Caco-2 (cell line): ENCODE measurements at regions not wholly inside any gene's neighbourhood (a gene's known extent, or its start where the extent isn't known, plus 50 kb on each side); places are given as distances from the start of the nearest gene placed in this dataset.

Source experiments
- BruUV-seq: library from RNA; stranded (reverse); fragments of 400-500 nt; replicated peaks from 2 replicates; lab custom pipeline; 2021; lab: Mats Ljungman, UMichigan
- CTCF ChIA-PET: fragments of 300-600 bp; sonication (Branson Sonifier 250); formaldehyde crosslinking; loops from one replicate; lab custom pipeline; 2022; ENCODE audit warnings: antibody characterized with exemption; lab: Charles Lee
- POLR2A ChIA-PET: fragments of 300-600 bp; sonication (Branson Sonifier 250); formaldehyde crosslinking; loops from one replicate; lab custom pipeline; 2022; ENCODE audit warnings: antibody characterized with exemption; lab: Charles Lee
- DNase-seq, 2 experiments: peaks; one replicate each; pipeline versions ENCODE4 v3.0.0 to v3.0.0-alpha.2; 2020 to 2022
- H3K27me3 ChIP-seq: replicated peaks from 2 replicates; pipeline ENCODE4 v1.6.0; 2011; ENCODE audit warnings: low read length; ENCODE audit not compliant: control insufficient read depth, insufficient read depth
- H3K36me3 ChIP-seq: 2 replicates; pipeline ENCODE4 v1.5.1; 2011; ENCODE audit warnings: low read length; ENCODE audit not compliant: control insufficient read depth, insufficient read depth
- H3K4me1 ChIP-seq: fragments of 250-450 bp; sonication (Bioruptor Pico); 2 replicates; pipeline ENCODE4 v1.5.1; 2020; ENCODE audit warnings: mild to moderate bottlenecking
- H3K4me3 ChIP-seq: 2 replicates; pipeline ENCODE4 v1.5.1; 2011; ENCODE audit warnings: low read depth, mild to moderate bottlenecking, control low read depth, low read length
- H3K9me3 ChIP-seq: fragments of 250-450 bp; sonication (Bioruptor Pico); 2 replicates; pipeline ENCODE4 v1.5.1; 2020; ENCODE audit warnings: mild to moderate bottlenecking, moderate library complexity
- H3K27ac Mint-ChIP-seq: one replicate; pipeline ENCODE4 v1.8.0; 2022; ENCODE audit warnings: mixed read lengths; ENCODE audit not compliant: unreplicated experiment
- H3K27me3 Mint-ChIP-seq: one replicate; pipeline ENCODE4 v1.8.0; 2022; ENCODE audit warnings: mixed read lengths; ENCODE audit not compliant: insufficient read depth, unreplicated experiment
- H3K36me3 Mint-ChIP-seq: one replicate; pipeline ENCODE4 v1.8.0; 2022; ENCODE audit warnings: mild to moderate bottlenecking, mixed read lengths; ENCODE audit not compliant: insufficient read depth, unreplicated experiment
- H3K4me1 Mint-ChIP-seq: one replicate; pipeline ENCODE4 v1.8.0; 2022; ENCODE audit warnings: low read depth, mixed read lengths; ENCODE audit not compliant: unreplicated experiment
- H3K4me3 Mint-ChIP-seq: one replicate; pipeline ENCODE4 v1.8.0; 2022; ENCODE audit warnings: mild to moderate bottlenecking, moderate library complexity, mixed read lengths; ENCODE audit not compliant: unreplicated experiment
- H3K9me3 Mint-ChIP-seq: one replicate; pipeline ENCODE4 v1.8.0; 2022; ENCODE audit warnings: mixed read lengths; ENCODE audit not compliant: unreplicated experiment
- CTCF ChIP-seq, 2 experiments: fragments of 200-600 bp in 1 of 2; IDR thresholded peaks; 1 replicate in 1 of 2; 2 replicates in 1 of 2; pipeline versions ENCODE4 v1.5.1 to v1.8.0; 2011 to 2022; ENCODE audit warnings: antibody characterized with exemption in 1 of 2, control low read depth in 1 of 2, inconsistent platforms in 1 of 2, low read depth in 1 of 2, low read length in 1 of 2, mild to moderate bottlenecking in 1 of 2, moderate library complexity in 1 of 2; ENCODE audit not compliant: insufficient read depth in 1 of 2, severe bottlenecking in 1 of 2, unreplicated experiment in 1 of 2
- intact Hi-C: fragments of 100-400 bp; cut with micrococcal nuclease; formaldehyde crosslinking; loops from one replicate; pipeline ENCODE4 v1.10.0; 2022; ENCODE audit not compliant: unreplicated experiment

DNA sequence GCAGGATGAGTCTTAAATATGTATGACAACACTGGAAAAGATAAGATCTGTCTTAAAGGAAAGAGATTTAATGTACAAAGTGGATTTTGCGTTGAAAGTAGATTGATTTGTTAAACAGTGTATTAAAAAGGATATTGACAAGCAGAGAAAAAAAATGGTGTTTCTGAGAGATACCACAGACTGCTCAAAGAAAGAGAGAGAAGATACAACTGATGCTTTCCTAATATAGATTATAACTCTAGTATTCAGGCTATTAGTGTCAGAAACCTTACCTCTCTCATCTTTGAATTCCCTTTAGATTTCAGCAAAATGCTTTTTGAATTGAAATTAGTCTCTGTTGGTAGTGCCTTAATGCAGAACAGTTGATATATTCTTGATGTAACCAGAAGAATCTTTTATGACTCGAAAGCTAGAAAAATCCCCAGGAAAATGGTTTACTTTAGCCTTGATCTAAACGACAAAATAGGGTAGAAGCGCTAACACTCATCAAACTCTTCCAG is 550.7 kb downstream of the INHBA start:
- Mint-ChIP-seq H3K36me3 (peaks cover 5% of the 10 kb centered on the region), H3K4me3 (no peak overlapping the region), H3K9me3 (peaks cover 7% of the 10 kb centered on the region), H3K4me1 (peaks cover 6% of the 10 kb centered on the region), H3K27ac (no peak overlapping the region), H3K27me3 (no peaks in the 10 kb centered on the region)
- DNase-seq = no peak
- Histone ChIP-seq H3K4me1 (no peaks in the 10 kb centered on the region), H3K36me3 (no peaks in the 10 kb centered on the region), H3K27me3 (no peaks in the 10 kb centered on the region), H3K4me3 (no peak overlapping the region), H3K9me3 (no peaks in the 10 kb centered on the region)
- intact Hi-C loops = no loop called here
- POLR2A ChIA-PET = no interaction called here
- CTCF ChIA-PET = no interaction called here
- TF ChIP-seq CTCF (IDR thresholded peaks at IDR 0.05; ENCODE audit: insufficient read depth in 1 of 2, low read depth in 1 of 2, low read length in 1 of 2, severe bottlenecking in 1 of 2, unreplicated experiment in 1 of 2) = no peak
- no TSS peak for BruUV-seq

GRCh38 chr7:41149576-41149975 is 553.3 kb downstream of the INHBA start:
- H3K27me3 ChIP-seq = no peaks in the 10 kb centered on the region
- intact Hi-C loops = loop anchor here (2.0 kb wide), 1 partner anchor 19 kb away; no protein-coding TSS in a partner anchor
- no peaks in the 10 kb centered on the region for H3K9me3 ChIP-seq
- no peak for TF ChIP-seq CTCF (IDR thresholded peaks at IDR 0.05; ENCODE audit: insufficient read depth in 1 of 2, low read depth in 1 of 2, low read length in 1 of 2, severe bottlenecking in 1 of 2, unreplicated experiment in 1 of 2)
- Mint-ChIP-seq H3K4me3 (no peak overlapping the region), H3K36me3 (peaks cover 5% of the 10 kb centered on the region), H3K27ac (no peak overlapping the region), H3K27me3 (no peaks in the 10 kb centered on the region), H3K4me1 (peaks cover 6% of the 10 kb centered on the region), H3K9me3 (no peaks in the 10 kb centered on the region)
- ChIA-PET POLR2A (no interaction called here), CTCF (no interaction called here)
- no peak overlapping the region for H3K4me3 ChIP-seq
- H3K4me1 ChIP-seq = no peaks in the 10 kb centered on the region
- no TSS peak for BruUV-seq
- no peak for DNase-seq
- H3K36me3 ChIP-seq = no peaks in the 10 kb centered on the region

GRCh38 chr7:41148521-41148951 is 554.4 kb downstream of the INHBA start:
- no TSS peak for BruUV-seq
- Histone ChIP-seq H3K4me3 (no peak overlapping the region), H3K9me3 (no peaks in the 10 kb centered on the region), H3K4me1 (no peaks in the 10 kb centered on the region), H3K27me3 (no peaks in the 10 kb centered on the region), H3K36me3 (no peaks in the 10 kb centered on the region)
- POLR2A ChIA-PET = no interaction called here
- intact Hi-C loops = loop anchor here (2.0 kb wide), 1 partner anchor 20 kb away; no protein-coding TSS in a partner anchor
- Mint-ChIP-seq H3K36me3 (peaks cover 5% of the 10 kb centered on the region), H3K27ac (no peak overlapping the region), H3K27me3 (no peaks in the 10 kb centered on the region), H3K4me3 (no peak overlapping the region), H3K4me1 (peaks cover 6% of the 10 kb centered on the region), H3K9me3 (no peaks in the 10 kb centered on the region)
- CTCF ChIA-PET = no interaction called here
- TF ChIP-seq CTCF (IDR thresholded peaks at IDR 0.05; ENCODE audit: insufficient read depth in 1 of 2, low read depth in 1 of 2, low read length in 1 of 2, severe bottlenecking in 1 of 2, unreplicated experiment in 1 of 2) = no peak
- no peak for DNase-seq
